A549 (cell line): ENCODE measurements at regions not wholly inside any gene's neighbourhood (a gene's known extent, or its start where the extent isn't known, plus 50 kb on each side); places are given as distances from the start of the nearest gene placed in this dataset.

Experiments used
- ATAC-seq, 2 experiments: fragments of 200-7000 bp in 1 of 2; fragments of >200 bp in 1 of 2; cut with Nextera tagmentation in 1 of 2; cut with Tn5 transposase in 1 of 2; 3 replicates each; pipeline versions ENCODE4 v1.8.0 to v1.9.1; 2018 to 2020; ENCODE audit warnings: mild to moderate bottlenecking in 1 of 2, moderate library complexity in 1 of 2
- CTCF ChIA-PET: fragments of 300-600 bp; sonication (Branson Sonifier 250); formaldehyde crosslinking; extraction: SDS; loops from one replicate; lab custom pipeline; 2021; ENCODE audit warnings: antibody characterized with exemption, inconsistent platforms; lab: Yijun Ruan, JAX
- POLR2A ChIA-PET: fragments of 350-600 bp; formaldehyde crosslinking; extraction: SDS; loops from one replicate; lab custom pipeline; 2021; ENCODE audit warnings: antibody characterized with exemption, inconsistent platforms; lab: Yijun Ruan, JAX
- DNase-seq, 2 experiments: peaks; one replicate each; pipeline versions ENCODE4 v3.0.0 to v3.0.0-alpha.2; 2011 to 2016; ENCODE audit warnings: low read depth in 1 of 2, low spot score in 1 of 2
- FAIRE-seq: peaks from 2 replicates; lab custom pipeline; 2011; peaks lifted over from hg19 to GRCh38; lab: Jason Lieb, UNC
- H3K27ac ChIP-seq, 2 experiments: fragments of >200 bp; sonication (Bioruptor Twin); formaldehyde crosslinking; 3 replicates each; pipeline ENCODE4 v1.5.1; 2016 to 2017
- H3K4me1 ChIP-seq: fragments of >200 bp; sonication (Bioruptor Twin); formaldehyde crosslinking; 3 replicates; pipeline ENCODE4 v1.6.1; 2016
- H3K4me2 ChIP-seq: fragments of >200 bp; sonication (Bioruptor Twin); formaldehyde crosslinking; 3 replicates; pipeline ENCODE4 v1.6.1; 2016
- H3K4me3 ChIP-seq: fragments of >200 bp; sonication (Bioruptor Twin); formaldehyde crosslinking; 3 replicates; pipeline ENCODE4 v1.5.1; 2016
- H3K9me3 ChIP-seq: fragments of >200 bp; sonication (Bioruptor Twin); formaldehyde crosslinking; 3 replicates; pipeline ENCODE4 v1.6.1; 2016
- BHLHE40 ChIP-seq: IDR thresholded peaks from 2 replicates; pipeline ENCODE4 v1.6.1; 2012; ENCODE audit warnings: low read depth, low read length, inconsistent platforms
- EHF ChIP-seq: fragments of 250-450 bp; sonication (Bioruptor Pico); IDR thresholded peaks from 2 replicates; pipeline ENCODE4 v1.5.0; 2020; ENCODE audit warnings: mild to moderate bottlenecking
- FOXS1 ChIP-seq: fragments of 250-450 bp; sonication (Bioruptor Pico); IDR thresholded peaks from 2 replicates; pipeline ENCODE4 v1.5.0; 2020; ENCODE audit warnings: mild to moderate bottlenecking, moderate library complexity
- GATA3 ChIP-seq: IDR thresholded peaks from 2 replicates; pipeline ENCODE4 v1.6.1; 2012; ENCODE audit warnings: borderline replicate concordance
- HEYL ChIP-seq: fragments of 250-450 bp; sonication (Bioruptor Pico); IDR thresholded peaks from 2 replicates; pipeline ENCODE4 v1.8.0; 2021; ENCODE audit warnings: mild to moderate bottlenecking, moderate library complexity
- HOXA7 ChIP-seq: fragments of 250-450 bp; sonication (Bioruptor Pico); IDR thresholded peaks from 2 replicates; pipeline ENCODE4 v1.5.0; 2020; ENCODE audit warnings: mild to moderate bottlenecking, moderate library complexity
- HOXB5 ChIP-seq: fragments of 250-450 bp; sonication (Bioruptor Pico); IDR thresholded peaks from 2 replicates; pipeline ENCODE4 v1.5.0; 2020; ENCODE audit warnings: mild to moderate bottlenecking, moderate library complexity
- KDM5A ChIP-seq: fragments of 200-600 bp; sonication (generic); IDR thresholded peaks from 2 replicates; pipeline ENCODE4 v1.6.1; 2016; ENCODE audit warnings: antibody characterized with exemption, mild to moderate bottlenecking
- MAFK ChIP-seq: fragments of 450-650 bp; IDR thresholded peaks from 2 replicates; pipeline ENCODE4 v1.6.1; 2014; ENCODE audit not compliant: partially characterized antibody
- MAX ChIP-seq: IDR thresholded peaks from 2 replicates; pipeline ENCODE4 v1.6.1; 2012
- MAZ ChIP-seq: fragments of 150-350 bp; IDR thresholded peaks from 2 replicates; pipeline ENCODE4 v1.6.1; 2014; ENCODE audit warnings: antibody characterized with exemption, low read depth, low read length, borderline replicate concordance
- NFE2L2 ChIP-seq: fragments of 150-350 bp; conservative IDR thresholded peaks from 2 replicates; pipeline ENCODE4 v1.6.1; 2014; ENCODE audit warnings: low read length
- NPAS2 ChIP-seq: fragments of 250-450 bp; sonication (Bioruptor Pico); IDR thresholded peaks from 2 replicates; pipeline ENCODE4 v1.8.0; 2022; ENCODE audit warnings: mild to moderate bottlenecking, moderate library complexity, borderline replicate concordance
- NR3C1 ChIP-seq: fragments of >200 bp; sonication (Bioruptor Twin); formaldehyde crosslinking; IDR thresholded peaks from 3 replicates; pipeline ENCODE4 v1.6.1; 2017
- PHF8 ChIP-seq: fragments of 200-600 bp; sonication (generic); IDR thresholded peaks from 2 replicates; pipeline ENCODE4 v1.6.1; 2016; ENCODE audit warnings: low read depth, mild to moderate bottlenecking, antibody characterized with exemption, moderate library complexity, borderline replicate concordance
- RAD21 ChIP-seq, 2 experiments: fragments of >200 bp in 1 of 2; sonication (Bioruptor Twin) in 1 of 2; formaldehyde crosslinking in 1 of 2; IDR thresholded peaks in 1 of 2; conservative IDR thresholded peaks in 1 of 2; 2 replicates in 1 of 2; 3 replicates in 1 of 2; pipeline ENCODE4 v1.6.1; 2012 to 2018; ENCODE audit warnings: inconsistent platforms in 1 of 2
- SMC3 ChIP-seq: fragments of >200 bp; sonication (Bioruptor Twin); formaldehyde crosslinking; IDR thresholded peaks from 3 replicates; pipeline ENCODE4 v1.6.1; 2018; ENCODE audit warnings: inconsistent platforms
- ZC3H11A ChIP-seq: fragments of 450-650 bp; IDR thresholded peaks from 2 replicates; pipeline ENCODE4 v1.6.1; 2014; ENCODE audit warnings: antibody characterized with exemption, mild to moderate bottlenecking
- ZSCAN20 ChIP-seq: fragments of 250-450 bp; sonication (Bioruptor Pico); IDR thresholded peaks from 2 replicates; pipeline ENCODE4 v1.8.0; 2022; ENCODE audit warnings: mild to moderate bottlenecking, moderate library complexity
- WGBS: methylation state at CpG from one replicate; pipeline ENCODE4 v1.1.6; 2017; ENCODE audit errors: missing lambda C conversion rate; 5-methylcytosine and 5-hydroxymethylcytosine counted together
- TF ChIP-seq, protein P1 (sequence below): fragments of >200 bp; sonication (Bioruptor Twin); formaldehyde crosslinking; IDR thresholded peaks from 3 replicates; pipeline ENCODE4 v1.5.1; 2016

- TF ChIP-seq NPAS2 (CRISPR knock-in tag), result no peak
- TF ChIP-seq HEYL (CRISPR knock-in tag), result no peak
- TF ChIP-seq EHF (CRISPR knock-in tag), result no peak
Measured at GRCh38 chr7:15863951-15864625, 177.6 kb upstream of the MEOX2 start (continued).

DNA sequence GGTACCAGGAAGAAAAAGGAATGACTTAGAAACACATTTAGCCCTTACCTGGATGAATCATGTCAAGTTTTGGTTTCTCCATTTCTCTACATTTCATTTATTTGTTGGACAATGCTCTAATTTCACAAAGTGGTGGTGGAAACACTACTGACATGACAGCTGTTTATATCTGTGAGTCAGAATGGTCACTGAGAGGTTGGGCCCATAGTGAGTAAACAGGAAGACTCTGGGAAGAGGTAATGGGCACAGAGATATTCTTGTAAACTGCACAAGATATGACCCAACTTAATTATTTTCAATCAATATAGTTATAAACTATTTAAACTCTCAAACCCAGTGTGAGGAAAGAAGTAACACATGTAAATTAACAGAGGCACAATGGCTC, 176.3 kb upstream of the MEOX2 start:
- Histone ChIP-seq H3K4me1 (no peaks in the 10 kb centered on the region), H3K4me3 (no peak overlapping the region), H3K4me2 (no peak overlapping the region), H3K27ac (no peak overlapping the region), H3K9me3 (no peaks in the 10 kb centered on the region)
- TF ChIP-seq ZSCAN20 (CRISPR knock-in tag) (no peak), NR3C1 (no peak), RAD21 (conservative IDR thresholded peaks at IDR 0.05 in 1 of 2, IDR thresholded peaks at IDR 0.05 in 1 of 2) (no peak), MAX (no peak)
- ChIA-PET POLR2A (no interaction called here), CTCF (no interaction called here)
- ATAC-seq (no peak), FAIRE-seq (no peak), DNase-seq (no peak)

- WGBS, result 20% methylated on average over 4 of the region's 4 CpGs
- ChIA-PET CTCF (interaction anchor here (1.2 kb wide), 1 partner anchor 11 kb away, joined by 3 read pairs; no protein-coding TSS in a partner anchor), POLR2A (no interaction called here)
- Histone ChIP-seq H3K4me3 (no peak overlapping the region), H3K4me1 (no peaks in the 10 kb centered on the region), H3K9me3 (no peaks in the 10 kb centered on the region), H3K27ac (no peak overlapping the region), H3K4me2 (no peak overlapping the region)
- no peak for ATAC-seq
- no peak for TF ChIP-seq KDM5A
- no peak for TF ChIP-seq BHLHE40
- no peak for TF ChIP-seq SMC3
- no peak for TF ChIP-seq NFE2L2
- TF ChIP-seq, protein P1, sequence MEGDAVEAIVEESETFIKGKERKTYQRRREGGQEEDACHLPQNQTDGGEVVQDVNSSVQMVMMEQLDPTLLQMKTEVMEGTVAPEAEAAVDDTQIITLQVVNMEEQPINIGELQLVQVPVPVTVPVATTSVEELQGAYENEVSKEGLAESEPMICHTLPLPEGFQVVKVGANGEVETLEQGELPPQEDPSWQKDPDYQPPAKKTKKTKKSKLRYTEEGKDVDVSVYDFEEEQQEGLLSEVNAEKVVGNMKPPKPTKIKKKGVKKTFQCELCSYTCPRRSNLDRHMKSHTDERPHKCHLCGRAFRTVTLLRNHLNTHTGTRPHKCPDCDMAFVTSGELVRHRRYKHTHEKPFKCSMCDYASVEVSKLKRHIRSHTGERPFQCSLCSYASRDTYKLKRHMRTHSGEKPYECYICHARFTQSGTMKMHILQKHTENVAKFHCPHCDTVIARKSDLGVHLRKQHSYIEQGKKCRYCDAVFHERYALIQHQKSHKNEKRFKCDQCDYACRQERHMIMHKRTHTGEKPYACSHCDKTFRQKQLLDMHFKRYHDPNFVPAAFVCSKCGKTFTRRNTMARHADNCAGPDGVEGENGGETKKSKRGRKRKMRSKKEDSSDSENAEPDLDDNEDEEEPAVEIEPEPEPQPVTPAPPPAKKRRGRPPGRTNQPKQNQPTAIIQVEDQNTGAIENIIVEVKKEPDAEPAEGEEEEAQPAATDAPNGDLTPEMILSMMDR, result no peak
- TF ChIP-seq MAZ, result no peak
- TF ChIP-seq PHF8, result no peak
- TF ChIP-seq MAFK, result no peak
- TF ChIP-seq NR3C1, result no peak
- TF ChIP-seq GATA3, result no peak
- no peak for TF ChIP-seq RAD21 (conservative IDR thresholded peaks at IDR 0.05 in 1 of 2, IDR thresholded peaks at IDR 0.05 in 1 of 2)
- TF ChIP-seq ZC3H11A, result no peak
- no peak for TF ChIP-seq FOXS1 (CRISPR knock-in tag)
- no peak for TF ChIP-seq HOXB5 (CRISPR knock-in tag)
- TF ChIP-seq HOXA7 (CRISPR knock-in tag), result no peak
- DNase-seq, result no peak
- FAIRE-seq, result no peak
Measured at GRCh38 chr7:15862016-15862780, 175.7 kb upstream of the MEOX2 start.
